Stimulated activated CD8-positive, alpha-beta memory T cell treated with anti-CD3 and anti-CD28 coated beads, Interleukin-15, amount 100 ng/mL, for 1 hour (primary cell): ENCODE measurements at regions not wholly inside any gene's neighbourhood (a gene's known extent, or its start where the extent isn't known, plus 50 kb on each side); places are given as distances from the start of the nearest gene placed in this dataset.

ENCODE experiments used
- DNase-seq: peaks from one replicate; pipeline ENCODE4 v3.0.0-alpha.2; 2020; ENCODE audit warnings: low read depth

DNA sequence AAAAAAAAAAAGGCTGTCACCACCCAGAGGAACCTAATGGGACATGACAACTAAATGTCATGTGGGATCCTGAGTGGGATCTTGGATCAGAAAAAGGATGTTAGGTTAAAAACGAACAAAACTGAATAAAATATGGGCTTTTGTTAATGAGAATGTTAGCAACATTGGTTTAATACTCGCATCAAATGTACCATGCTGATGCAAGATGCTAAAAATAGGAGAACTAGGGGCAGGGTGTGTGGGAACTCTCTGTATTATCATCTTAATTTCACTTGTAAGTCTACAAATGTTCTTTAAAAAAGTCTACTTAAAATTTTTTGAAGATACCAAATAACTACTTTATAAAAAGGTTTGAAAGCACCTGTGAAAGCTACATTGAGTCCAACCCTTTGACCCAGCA is 88.8 kb upstream of the PRR5 start:
- DNase-seq, result no peak

DNA sequence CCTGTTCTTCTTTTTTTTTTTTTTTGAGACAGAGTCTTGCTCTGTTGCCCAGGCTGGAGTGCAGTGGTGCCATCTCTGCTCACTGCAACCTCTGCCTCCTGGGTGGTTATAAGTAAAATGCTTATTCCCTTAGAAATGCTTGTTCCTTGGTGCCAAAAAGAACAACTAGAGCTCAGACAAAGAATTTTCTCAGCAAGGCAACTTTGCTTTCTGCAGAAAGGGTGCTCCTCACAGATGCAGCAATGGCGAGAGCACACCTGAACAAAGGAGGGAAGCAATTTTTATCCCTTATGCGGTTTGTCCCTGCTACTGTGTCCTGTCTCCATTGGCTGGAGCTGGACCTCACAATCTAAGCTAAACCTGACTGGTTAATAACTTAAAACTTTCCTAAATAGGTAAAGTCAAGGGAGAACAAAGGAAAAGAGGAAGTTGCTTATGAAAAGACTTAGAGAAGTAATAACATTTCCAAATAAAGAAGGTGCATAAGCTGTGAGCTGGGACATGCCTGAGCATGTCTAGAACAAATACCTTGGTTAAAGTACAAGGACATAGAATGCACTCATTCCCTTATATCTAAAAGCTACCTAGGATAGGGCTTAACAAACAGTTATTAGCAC is 90.0 kb upstream of the PRR5 start:
- DNase-seq, result no peak

DNA sequence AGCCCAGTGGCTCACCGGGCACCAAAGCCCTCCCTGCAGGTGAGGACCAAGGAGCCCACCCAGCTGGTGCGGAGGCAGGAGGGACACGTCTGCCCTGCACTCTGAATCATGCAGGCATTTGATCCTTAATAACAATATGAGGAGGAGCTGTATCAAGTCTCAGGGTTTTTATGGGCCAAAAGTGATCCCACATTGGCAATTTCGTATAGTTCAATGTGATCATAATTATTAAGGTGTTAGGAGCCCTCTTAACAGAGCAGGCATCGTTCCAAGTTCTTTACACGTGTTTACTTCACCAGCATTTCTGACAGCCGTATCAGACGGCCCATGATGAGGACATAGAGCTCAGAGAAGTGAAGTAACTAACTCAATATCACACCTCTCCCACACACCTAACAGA is 91.9 kb upstream of the PRR5 start:
- no peak for DNase-seq

DNA sequence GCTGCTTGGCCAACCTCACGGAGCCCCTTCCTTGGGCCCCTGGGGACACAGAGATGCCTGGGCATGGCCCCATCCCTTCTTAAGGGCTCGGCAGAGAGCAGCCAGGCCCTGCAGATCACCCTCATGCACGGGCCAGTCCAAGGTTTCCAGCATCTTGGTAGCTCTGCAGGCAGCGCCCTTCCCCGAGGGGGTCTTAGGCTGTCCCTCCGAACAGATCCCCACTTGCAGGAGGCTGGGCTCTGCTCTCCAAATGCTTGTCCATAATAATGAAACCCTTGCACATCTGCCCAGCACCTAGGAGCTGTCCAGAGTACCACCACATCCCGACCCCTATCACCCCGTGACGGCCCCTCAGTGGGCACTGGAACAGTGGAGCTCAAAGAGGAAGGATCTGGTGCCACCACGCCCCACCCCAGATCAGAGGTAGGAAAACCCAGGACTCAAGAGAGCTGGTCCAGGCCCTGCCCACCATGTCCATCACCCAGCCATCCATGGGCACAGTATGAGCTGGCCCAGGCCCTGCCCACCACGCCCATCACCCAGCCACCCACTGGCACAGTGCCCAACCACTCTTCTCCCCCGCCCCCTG is 92.5 kb upstream of the PRR5 start:
- DNase-seq, result no peak

DNA sequence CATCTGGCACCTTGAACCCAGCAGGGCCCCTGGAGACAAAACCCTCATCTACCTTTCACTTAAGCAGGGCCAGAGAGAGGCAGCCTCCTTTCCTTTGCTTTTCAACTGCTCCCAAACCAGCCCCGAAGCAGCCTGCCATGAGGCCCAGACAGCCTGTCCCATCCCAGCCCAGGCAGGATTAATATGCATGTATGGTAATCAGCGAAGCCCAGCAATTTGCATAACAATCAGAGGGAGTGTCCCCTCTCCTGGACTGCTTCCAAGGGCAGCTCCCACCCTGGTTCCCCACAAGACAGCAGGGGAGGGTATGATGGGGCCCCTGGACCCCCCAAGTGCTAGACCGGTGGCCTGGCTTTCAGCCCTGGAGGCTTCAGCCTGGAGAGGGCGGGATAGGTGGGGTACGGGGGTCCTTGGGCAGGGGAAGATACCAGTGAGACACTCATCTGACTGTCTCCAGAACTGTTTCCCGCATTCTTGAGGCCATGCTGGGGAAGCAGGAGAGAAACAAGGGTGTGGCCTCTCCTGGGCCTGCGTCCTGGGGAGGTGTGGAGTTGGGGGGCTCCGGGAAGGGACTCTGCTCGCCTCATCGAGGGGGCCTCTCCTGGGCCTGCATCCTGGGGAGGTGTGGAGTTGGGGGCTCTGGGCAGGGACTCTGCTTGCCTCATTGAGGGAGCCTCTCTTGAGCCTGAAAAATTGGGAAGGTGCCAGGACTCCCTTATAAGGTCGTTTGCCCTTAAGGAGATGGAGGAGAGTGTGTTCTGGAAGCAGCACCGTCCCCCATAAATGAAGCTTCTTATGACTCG is 93.2 kb upstream of the PRR5 start:
- no peak for DNase-seq

DNA sequence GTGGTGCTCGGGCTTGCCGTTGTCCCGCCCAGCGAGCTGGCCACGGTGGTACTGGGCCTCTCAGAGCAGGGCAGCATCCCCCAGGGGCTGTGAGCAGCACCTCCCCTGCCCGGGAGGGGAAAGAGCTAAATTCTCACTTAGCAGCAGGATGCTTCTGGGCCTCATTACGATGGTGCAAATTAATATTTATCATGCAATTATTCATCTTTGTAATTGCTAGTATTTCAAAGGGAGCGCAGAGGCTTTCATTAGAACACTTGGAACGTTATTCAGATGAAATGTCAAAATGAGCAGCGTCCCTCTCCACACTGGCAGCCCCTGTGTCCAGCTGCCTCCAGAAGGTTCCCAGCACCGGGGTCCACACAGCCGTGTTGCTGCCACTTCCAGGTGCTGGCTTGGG is 95.9 kb upstream of the PRR5 start:
- DNase-seq, result no peak

DNA sequence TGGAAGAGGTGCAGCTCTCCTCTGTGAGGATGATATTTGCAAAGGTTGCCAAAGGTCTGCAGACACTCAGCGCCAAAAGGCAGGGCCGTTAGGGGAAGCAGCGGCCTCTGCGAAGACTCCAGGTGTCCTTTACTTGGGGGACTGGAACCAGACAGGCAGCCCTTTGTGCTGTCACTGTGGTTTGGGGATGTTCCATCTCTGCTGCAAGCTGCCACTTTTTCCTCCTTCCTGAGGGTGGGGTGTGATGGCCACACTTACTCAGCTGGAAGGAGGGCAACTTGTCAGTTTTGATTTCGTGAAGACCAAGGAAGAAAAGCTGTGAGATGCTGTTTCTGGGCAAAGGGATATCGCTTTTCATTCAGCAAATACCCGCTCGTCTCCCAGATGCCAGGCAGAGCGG is 96.5 kb upstream of the PRR5 start:
- DNase-seq, result no peak

DNA sequence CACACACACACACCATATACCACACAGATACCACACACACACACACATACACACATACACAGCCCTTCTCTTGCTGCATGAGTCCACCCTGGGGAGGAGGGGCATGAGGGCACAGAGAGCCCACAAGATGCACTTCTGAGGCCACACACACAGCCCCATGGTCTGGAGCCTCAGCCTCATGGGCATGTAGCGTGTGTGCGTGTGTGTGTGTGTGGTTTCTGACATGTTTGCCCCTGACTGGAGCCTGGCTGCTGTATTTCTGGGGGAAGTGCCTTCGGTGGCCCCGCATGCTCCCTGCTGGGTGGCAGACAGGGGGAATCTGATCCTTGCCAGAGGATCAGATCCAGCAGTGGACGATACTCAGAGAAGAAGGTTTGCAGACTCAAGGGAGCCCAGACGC is 97.0 kb upstream of the PRR5 start:
- DNase-seq, result no peak

DNA sequence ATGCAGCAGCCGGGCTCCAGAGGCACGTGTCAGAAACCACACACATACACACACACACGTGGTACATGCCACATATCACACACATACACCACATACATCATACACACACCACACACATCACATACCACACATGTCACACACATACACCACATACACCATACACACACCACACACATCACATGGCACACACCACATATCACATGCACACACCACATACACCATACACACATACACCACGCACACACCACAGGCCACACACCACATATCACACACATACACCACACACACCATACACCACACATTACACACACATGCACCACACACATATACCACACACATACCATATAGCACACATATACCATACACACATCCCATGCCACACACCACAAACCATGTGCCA is 97.5 kb upstream of the PRR5 start:
- DNase-seq, result no peak

DNA sequence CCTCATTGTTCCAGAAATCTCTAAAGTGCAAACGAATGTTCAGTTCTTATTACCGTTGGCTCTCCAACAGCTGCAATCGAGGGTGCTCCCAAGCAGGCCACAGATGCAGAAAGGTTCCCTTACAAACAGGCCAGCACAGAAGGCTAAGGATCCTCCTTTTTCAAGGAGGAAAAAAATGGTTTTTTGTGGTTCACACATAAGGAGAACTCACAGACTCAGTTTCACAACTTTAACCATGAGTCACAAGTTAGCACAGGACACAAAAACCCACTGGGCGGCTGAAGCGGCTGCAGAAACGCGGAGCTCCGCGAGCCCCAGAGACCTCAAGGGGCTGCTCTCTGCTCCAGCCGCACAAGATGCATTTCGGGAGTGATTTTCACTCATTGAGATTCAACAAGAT is 98.2 kb upstream of the PRR5 start:
- no peak for DNase-seq

DNA sequence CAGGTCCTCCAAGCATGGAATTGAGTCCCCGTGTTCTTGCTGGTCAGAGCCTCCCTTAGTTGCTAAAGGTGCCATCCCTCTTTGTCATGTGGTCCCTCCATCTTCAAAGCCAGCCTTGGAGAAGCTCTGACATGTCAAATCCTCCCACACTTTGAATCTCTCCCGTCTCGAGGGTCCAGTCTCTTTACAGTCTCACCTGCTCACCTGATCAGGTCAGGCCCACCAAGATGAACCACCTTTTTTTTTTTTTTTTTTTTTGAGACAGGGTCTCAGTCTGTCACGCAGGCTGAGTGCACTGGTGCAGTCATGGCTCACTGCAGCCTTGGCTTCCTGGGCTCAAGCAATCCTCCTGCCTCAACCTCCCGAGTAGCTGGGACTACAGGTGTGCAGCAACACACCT is 100.3 kb upstream of the PRR5 start:
- no peak for DNase-seq

DNA sequence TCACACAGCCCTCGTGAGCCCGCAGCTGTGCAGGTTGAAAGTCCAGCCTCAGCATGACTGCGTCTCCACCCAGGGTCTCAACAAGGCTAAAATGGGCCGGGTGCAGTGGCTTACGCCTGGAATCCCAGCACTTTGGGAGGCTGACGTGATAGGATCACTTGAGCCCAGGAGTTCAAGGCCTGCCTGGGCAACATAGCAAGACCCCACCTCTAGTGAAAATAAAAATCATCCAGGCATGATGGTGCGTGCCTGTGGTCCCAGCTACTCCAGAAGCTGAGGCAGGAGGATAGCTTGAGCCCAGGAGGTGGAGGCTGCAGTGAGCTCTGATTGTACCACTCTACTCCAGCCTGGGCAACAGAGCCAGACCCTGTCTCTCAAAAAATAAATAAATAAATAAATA is 100.8 kb upstream of the PRR5 start:
- DNase-seq, result no peak

DNA sequence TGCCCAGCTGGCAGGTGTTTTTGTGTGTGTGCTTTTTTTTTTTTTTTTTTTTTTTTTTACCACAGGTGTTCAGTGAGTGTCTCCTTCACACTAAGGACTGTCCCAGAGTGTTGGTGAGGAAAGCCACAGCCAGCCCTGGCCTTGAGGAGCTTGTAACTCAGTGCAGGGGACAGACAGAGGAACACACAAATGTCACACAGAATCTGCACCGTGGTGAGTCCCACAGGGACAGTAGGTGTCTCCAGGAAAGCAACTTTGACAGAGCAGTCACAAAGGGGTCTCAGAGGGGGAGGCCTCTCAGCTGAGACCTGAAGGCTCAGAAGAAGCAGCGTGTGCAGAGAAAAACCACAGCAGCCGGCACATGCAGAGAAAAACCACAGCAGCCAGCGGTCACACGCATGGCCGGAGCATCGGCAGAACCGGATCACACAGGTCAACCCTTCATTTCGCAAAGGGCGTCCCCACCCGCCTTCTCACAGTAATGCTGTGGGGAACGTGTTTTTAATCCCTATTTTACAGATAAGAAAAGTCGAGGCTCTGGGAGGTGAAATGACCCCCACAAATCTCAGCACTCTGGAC is 101.7 kb upstream of the PRR5 start:
- no peak for DNase-seq

DNA sequence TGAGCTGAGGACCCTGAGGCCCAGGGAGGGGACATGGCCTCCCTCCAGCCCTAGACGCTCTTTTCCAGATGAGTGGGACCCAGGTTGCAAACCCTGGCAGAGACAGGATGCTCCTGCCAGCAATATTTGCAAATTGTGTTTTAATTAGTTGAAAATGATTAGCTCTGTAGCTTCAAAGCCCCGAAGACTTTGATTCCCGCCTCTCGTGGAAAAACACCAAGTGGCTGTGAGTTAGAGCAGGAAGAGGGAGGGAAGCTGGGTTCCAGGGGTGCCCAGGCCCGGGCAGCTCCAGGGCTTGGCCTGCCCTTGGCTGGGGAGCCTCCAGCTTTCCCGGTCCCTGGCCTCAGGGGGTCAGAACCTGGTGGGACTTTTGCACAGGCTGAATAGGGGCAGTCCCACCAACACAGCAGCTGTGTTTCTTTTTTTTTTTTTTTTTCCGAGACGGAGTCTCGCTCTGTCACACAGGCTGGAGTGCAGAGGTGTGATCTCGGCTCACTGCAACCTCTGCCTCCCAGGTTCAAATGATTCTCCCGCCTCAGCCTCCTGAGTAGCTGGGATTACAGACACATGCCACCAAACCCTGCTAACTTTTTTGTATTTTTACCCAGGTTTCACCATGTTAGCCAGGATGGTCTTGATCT is 101.6 kb upstream of the RTL6 start:
- DNase-seq, result no peak

DNA sequence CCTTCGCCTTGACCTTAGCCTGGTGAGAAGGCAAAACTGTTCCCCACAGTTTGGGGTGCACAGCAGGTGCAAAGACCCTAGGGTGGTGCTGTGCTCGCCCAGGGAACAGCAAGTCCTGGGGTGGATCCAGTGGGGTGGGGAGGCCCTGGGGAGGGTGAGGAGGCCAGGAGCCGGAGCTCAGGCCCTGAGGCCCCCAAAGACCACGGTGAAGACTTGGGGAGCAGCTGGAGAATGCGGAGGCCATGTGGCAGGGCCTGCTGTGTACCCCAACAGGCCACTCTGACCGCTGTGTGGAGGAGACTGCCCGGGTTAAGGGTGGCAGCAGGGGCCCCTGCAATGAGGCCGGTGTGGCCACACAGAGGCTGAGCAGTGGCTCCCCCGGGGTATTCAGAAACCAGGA is 101.1 kb upstream of the RTL6 start:
- DNase-seq, result no peak

DNA sequence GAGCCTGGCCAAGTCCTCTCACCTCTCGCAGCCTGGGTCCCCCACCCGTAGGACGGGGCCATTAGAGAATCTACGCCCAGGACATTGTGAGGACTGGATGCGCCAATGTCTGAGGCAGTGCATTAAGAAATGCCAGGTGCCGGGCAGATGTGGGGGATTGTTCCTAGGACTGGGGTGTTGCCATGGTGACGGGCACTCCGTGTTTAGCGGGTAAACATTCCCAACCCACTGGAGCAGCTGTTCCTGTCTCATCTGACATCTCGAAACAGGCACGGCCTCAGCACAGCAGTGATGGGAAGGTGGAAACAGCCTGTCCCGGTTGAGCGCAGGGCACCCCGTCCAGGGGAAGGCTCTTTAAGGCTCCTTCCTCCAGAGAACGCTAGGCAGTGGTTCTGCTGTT is 99.6 kb upstream of the RTL6 start:
- no peak for DNase-seq

DNA sequence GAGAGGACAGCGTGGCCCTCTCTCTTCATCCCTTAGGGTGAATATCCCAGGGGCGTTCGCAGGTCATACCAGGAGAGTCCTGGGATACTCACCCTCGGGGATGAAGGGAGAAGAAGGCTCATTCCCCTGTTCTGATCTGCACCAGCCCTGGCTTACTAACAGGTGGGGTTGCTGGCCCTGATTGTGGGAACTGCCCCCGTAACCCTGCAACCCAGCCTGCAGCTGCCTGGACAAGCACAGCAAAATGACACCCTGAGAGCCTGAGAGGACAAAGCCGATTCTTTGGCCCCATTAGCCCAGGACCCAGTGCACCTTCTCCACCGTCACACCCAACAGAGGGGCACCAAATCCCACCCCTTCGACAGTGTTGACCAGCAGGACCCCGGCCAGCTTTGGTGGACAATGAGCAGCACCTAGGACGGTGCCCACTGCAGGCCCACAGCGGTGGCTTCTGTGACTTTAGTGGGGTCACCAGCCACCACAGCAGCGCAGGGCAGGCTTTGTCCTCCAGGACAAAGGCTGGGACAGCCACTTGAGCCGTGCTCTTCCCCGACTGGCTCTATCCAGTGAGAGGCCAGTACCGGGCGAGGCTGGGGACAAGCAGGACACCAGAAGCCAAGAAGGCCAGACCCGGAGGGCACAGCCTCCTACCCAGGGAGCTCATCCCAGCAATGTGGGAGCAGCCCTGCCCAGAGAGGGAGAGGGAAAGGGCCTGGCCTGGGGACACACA is 98.5 kb upstream of the RTL6 start:
- no peak for DNase-seq

DNA sequence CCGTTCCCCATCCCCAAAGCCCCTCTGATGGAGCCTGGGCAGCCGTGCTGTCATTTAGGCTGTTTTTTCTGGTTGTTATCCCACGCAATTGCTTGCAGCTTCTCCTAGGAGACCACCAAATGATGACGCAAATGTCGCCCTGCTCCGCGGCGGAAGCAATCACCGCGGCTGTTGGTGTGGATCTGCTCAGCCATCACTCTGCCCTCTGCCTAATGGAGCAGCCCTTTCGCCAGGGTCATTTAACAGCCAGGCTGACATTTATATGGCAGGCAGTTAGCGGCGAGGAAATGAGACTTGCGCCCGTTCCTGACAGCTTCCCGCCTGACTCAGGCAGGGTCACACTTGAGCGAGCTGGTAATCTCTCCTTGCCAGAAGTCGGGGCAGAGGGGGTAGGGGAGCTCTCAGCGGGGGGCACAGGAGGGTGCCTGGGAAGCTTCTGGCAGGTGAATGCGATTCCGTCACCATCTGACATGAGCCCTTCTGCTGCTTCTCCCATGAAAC is 97.9 kb upstream of the RTL6 start:
- DNase-seq, result no peak

DNA sequence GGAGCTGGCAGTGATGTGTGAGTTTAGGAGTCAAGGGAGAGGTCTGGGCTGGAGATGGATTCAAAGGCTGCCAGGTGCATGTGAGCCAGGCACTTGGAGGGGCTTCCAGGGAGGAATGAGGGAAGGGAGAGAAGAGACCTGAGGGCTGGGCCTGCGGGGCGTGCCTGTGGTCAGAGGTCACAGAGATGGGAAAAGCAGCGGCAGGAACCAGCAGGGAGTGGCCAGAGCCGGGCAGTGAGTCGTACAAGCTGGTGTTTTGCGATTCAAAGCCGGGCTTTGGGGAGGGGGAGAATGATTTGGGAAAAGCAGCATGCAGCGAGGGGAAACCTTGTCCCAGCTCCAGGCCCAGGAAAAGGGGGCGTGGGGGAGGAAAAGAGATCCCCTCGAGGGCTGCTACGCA is 96.9 kb upstream of the RTL6 start:
- DNase-seq, result no peak

DNA sequence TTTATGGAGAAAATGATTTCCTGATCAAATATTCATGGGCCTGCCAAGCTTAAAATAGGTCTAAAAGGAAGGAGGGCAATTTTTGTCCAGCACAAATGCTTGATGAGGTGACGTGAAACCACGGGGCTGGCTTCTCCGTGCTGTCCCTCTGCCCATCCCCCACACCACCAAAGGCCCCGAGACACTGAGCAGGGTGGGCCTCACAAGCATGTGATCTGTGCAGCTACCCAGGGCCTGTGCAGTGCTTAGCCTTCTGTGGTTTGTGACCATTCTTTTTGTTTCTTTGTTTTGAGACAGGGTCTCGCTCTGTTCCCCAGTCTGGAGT is 94.8 kb upstream of the RTL6 start:
- no peak for DNase-seq

DNA sequence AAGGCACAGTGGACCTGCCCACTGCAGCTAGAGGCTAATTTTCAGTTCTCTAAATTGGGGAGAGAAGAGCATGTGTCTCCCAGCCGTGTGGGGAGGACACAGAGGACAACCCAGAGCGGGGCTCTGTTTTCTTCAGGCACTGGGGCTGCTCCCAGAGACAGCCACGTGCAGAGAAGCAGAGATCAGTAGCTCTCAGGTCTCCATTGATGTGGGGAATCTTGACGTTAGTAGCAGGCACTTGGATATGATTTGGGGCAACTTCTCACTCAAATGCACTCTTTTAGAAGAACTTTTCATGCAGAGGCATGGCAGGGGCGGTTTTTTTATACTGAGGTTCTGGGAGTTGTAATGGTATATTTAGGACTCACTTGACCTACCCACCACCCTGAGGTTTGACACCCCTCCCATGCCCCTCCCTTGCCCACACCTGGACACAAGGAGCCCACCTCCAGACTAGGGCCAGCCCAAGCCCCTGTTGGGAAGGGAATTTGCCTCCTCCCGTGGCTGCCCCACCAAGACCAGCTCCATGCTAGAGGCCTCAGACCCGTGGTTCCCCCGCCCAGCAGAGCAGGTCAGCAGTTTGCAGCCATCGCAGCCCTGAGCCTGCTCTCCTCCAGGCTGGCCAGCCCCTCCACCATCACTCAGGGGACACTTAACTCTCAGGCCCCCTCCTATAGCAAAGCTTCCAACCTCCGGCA is 94.2 kb upstream of the RTL6 start:
- DNase-seq, result no peak
